HT-29 (cell line): ENCODE measurements at regions not wholly inside any gene's neighbourhood (a gene's known extent, or its start where the extent isn't known, plus 50 kb on each side); places are given as distances from the start of the nearest gene placed in this dataset.
"Not testable (repeated sequence)": the region's sequence is repeated elsewhere in the genome, so short reads cannot be mapped to it uniquely, and the experiment has no call there.

Experiments used
- DNase-seq: peaks from one replicate; pipeline ENCODE4 v3.0.0-alpha.2; 2015; ENCODE audit warnings: low spot score

- no peak for DNase-seq
Measured at GRCh38 chr1:19591482-19592091, 52.5 kb upstream of the NBL1 start.

GRCh38 chr1:19585507-19585906, 58.6 kb upstream of the NBL1 start:
- DNase-seq = no peak

- DNase-seq = peak; percentile 88
Measured at GRCh38 chr1:19582318-19582717, 61.8 kb upstream of the NBL1 start.

GRCh38 chr1:19581381-19581780, 62.7 kb upstream of the NBL1 start:
- DNase-seq = no peak

GRCh38 chr1:19577561-19577960, 66.5 kb upstream of the NBL1 start:
- DNase-seq = no peak

GRCh38 chr1:19577036-19577435, 67.1 kb upstream of the NBL1 start:
- DNase-seq = no peak

GRCh38 chr1:19569786-19570185, 74.3 kb upstream of the NBL1 start:
- no peak for DNase-seq

GRCh38 chr1:19567041-19567440, 77.1 kb upstream of the NBL1 start:
- no peak for DNase-seq

- no peak for DNase-seq
Measured at GRCh38 chr1:19564366-19564765, 79.0 kb upstream of the CAPZB start.

GRCh38 chr1:19563324-19564097, 78.2 kb upstream of the CAPZB start:
- DNase-seq = no peak

GRCh38 chr1:19562847-19563246, 77.5 kb upstream of the CAPZB start:
- DNase-seq = no peak

GRCh38 chr1:19560480-19560879, 75.1 kb upstream of the CAPZB start:
- DNase-seq = no peak

GRCh38 chr1:19559641-19560040, 74.3 kb upstream of the CAPZB start:
- DNase-seq = no peak

- DNase-seq = no peak
Measured at GRCh38 chr1:19557609-19558051, 72.3 kb upstream of the CAPZB start.

- no peak for DNase-seq
Measured at GRCh38 chr1:19554090-19554489, 68.8 kb upstream of the CAPZB start.

GRCh38 chr1:19552291-19553010, 67.1 kb upstream of the CAPZB start:
- no peak for DNase-seq

- DNase-seq = not testable (repeated sequence)
Measured at GRCh38 chr1:19551837-19552236, 66.5 kb upstream of the CAPZB start.

GRCh38 chr1:19550437-19550836, 65.1 kb upstream of the CAPZB start:
- DNase-seq = not testable (repeated sequence)

- DNase-seq = no peak
Measured at GRCh38 chr1:19547814-19548213, 62.5 kb upstream of the CAPZB start.

- no peak for DNase-seq
Measured at GRCh38 chr1:19536519-19536918, 51.2 kb upstream of the CAPZB start.

GRCh38 chr1:19535214-19535613, 49.9 kb upstream of the CAPZB start:
- no peak for DNase-seq
